Neural cell (in vitro differentiated cells): ENCODE measurements at regions not wholly inside any gene's neighbourhood (a gene's known extent, or its start where the extent isn't known, plus 50 kb on each side); places are given as distances from the start of the nearest gene placed in this dataset.

ENCODE experiments used
- EZH2 ChIP-seq: fragments of 200-600, 300-800 bp; shearing (Covaris generic), sonication (generic); IDR thresholded peaks from 2 replicates; pipeline ENCODE4 v1.6.1; 2014; ENCODE audit warnings: antibody characterized with exemption, low read length, borderline replicate concordance, mild to moderate bottlenecking; ENCODE audit not compliant: insufficient read depth, poor library complexity, severe bottlenecking
- POLR2AphosphoS5 ChIP-seq: IDR thresholded peaks from 2 replicates; pipeline ENCODE4 v1.6.1; 2012
- TF ChIP-seq, protein P1 (sequence below): fragments of 450-650 bp; IDR thresholded peaks from 2 replicates; pipeline ENCODE4 v1.5.1; 2014; ENCODE audit warnings: antibody characterized with exemption, mild to moderate bottlenecking, moderate library complexity; ENCODE audit not compliant: poor library complexity, severe bottlenecking

DNA sequence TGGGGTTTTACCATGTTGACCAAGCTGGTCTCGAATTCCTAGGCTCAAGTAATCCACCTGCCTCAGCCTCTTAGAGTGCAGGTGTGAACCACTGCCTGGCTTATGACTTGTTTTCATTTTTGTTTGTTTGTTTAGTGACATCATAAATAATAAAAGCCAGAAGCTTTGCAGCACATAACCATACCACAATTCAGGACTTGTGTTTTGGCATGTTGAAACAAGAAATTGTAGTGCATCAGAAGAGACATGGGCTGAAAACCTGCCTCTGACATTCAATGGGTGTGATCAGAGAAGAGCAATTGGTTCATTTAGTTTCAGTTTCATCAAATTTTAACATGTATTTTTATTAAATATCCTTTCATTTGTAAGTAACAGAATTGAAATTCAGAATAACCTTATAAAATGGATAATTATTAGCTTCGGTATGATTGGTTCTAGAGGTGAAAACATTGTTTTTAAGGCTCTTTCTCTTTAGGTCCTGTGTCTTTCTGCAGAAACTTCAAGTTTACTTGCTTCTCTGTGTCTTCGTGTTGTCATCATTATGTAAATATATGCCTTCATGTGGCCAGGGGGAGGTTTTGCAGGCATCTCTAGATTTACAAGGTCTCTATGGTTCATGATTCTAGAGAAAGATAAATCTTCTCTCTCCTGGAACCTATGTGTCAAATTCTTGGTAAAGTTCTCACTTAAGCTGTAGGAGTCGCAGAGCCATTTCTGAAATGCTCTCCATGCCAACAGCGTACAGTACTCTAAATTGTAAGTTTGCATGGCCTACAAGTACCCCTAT is 312.0 kb downstream of the KCNC2 start:
- TF ChIP-seq, protein P1, sequence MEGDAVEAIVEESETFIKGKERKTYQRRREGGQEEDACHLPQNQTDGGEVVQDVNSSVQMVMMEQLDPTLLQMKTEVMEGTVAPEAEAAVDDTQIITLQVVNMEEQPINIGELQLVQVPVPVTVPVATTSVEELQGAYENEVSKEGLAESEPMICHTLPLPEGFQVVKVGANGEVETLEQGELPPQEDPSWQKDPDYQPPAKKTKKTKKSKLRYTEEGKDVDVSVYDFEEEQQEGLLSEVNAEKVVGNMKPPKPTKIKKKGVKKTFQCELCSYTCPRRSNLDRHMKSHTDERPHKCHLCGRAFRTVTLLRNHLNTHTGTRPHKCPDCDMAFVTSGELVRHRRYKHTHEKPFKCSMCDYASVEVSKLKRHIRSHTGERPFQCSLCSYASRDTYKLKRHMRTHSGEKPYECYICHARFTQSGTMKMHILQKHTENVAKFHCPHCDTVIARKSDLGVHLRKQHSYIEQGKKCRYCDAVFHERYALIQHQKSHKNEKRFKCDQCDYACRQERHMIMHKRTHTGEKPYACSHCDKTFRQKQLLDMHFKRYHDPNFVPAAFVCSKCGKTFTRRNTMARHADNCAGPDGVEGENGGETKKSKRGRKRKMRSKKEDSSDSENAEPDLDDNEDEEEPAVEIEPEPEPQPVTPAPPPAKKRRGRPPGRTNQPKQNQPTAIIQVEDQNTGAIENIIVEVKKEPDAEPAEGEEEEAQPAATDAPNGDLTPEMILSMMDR = no peak
- TF ChIP-seq POLR2AphosphoS5 (no peak), EZH2 (no peak)
